ENCODE measurements at regions not wholly inside any gene's neighbourhood (a gene's known extent, or its start where the extent isn't known, plus 50 kb on each side); places are given as distances from the start of the nearest gene placed in this dataset.

DNA sequence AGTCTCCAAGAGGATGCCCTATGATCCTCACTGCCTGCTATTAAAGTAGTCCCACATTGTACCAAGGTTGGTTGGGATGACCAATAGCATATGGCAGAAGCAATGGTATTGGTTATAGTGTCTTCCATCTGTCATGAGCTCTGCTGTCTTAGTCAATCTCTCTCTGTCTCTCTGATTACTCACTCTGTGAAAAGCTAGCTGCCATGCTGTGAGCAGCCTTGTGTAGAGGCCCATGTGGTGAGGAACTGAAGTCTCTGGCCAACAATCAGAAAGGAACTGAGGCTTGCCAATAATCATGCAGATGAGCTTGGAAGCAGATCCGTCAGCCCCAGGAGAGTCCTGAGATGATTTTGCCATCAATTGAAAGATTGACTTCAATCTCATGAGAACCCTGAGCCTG is 60.3 kb upstream of the CFAP161 start:
- Histone ChIP-seq H3K9me3 (ENCODE audit: low read depth, low read length, poor library complexity, severe bottlenecking) (no peaks in the 10 kb centered on the region), H3K27ac (ENCODE audit: low read depth, low read length, poor library complexity, severe bottlenecking) (no peak overlapping the region), H3K4me1 (ENCODE audit: insufficient read depth, low read length, poor library complexity, severe bottlenecking) (no peaks in the 10 kb centered on the region), H3K36me3 (ENCODE audit: insufficient read depth, low read length, poor library complexity, severe bottlenecking) (no peaks in the 10 kb centered on the region), H3K27me3 (replicated peaks; ENCODE audit: insufficient read depth, low read depth, low read length, poor library complexity) (no peaks in the 10 kb centered on the region), H3K4me3 (ENCODE audit: low read depth, low read length, poor library complexity, severe bottlenecking) (no peak overlapping the region)
- BruUV-seq (replicated peaks), result no TSS peak
- intact Hi-C loops (cut with micrococcal nuclease; ENCODE audit: unreplicated experiment), result no loop called here
- ChIA-PET CTCF (interaction anchor here (0.7 kb wide), 1 partner anchor 193 kb away, joined by 3 read pairs; no protein-coding TSS in a partner anchor), POLR2A (ENCODE audit: low non-redundant PET) (no interaction called here)
- TF ChIP-seq, protein P1, sequence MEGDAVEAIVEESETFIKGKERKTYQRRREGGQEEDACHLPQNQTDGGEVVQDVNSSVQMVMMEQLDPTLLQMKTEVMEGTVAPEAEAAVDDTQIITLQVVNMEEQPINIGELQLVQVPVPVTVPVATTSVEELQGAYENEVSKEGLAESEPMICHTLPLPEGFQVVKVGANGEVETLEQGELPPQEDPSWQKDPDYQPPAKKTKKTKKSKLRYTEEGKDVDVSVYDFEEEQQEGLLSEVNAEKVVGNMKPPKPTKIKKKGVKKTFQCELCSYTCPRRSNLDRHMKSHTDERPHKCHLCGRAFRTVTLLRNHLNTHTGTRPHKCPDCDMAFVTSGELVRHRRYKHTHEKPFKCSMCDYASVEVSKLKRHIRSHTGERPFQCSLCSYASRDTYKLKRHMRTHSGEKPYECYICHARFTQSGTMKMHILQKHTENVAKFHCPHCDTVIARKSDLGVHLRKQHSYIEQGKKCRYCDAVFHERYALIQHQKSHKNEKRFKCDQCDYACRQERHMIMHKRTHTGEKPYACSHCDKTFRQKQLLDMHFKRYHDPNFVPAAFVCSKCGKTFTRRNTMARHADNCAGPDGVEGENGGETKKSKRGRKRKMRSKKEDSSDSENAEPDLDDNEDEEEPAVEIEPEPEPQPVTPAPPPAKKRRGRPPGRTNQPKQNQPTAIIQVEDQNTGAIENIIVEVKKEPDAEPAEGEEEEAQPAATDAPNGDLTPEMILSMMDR (conservative IDR thresholded peaks at IDR 0.05; ENCODE audit: low read depth, low read length), result no peak
- no peak for TF ChIP-seq EZH2 (IDR thresholded peaks at IDR 0.05; ENCODE audit: borderline replicate concordance, low read depth, low read length, poor library complexity, severe bottlenecking)
- DNase-seq (ENCODE audit: low spot score), result peak; percentile 18

DNA sequence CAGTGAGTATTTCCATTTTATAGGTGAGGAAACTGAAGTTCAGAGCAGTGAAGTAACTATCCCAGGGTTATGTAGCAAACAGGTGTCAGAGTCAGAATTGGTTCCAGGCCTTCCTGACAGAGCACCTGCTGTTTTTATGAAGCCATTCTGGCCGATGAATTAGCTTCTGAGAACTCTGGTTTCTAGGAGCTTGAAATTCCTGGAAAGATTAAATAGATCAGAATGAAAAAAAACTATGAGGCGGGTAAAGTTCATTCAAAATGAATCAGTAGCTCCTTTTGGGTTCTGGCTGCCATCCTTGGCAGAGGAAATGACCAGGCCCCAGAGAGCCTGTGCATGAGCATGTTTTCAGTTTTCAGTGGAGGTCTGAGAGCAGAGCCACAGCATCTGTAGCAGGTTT is 59.3 kb upstream of the CFAP161 start:
- Histone ChIP-seq H3K36me3 (ENCODE audit: insufficient read depth, low read length, poor library complexity, severe bottlenecking) (no peaks in the 10 kb centered on the region), H3K4me1 (ENCODE audit: insufficient read depth, low read length, poor library complexity, severe bottlenecking) (no peaks in the 10 kb centered on the region), H3K27ac (ENCODE audit: low read depth, low read length, poor library complexity, severe bottlenecking) (no peak overlapping the region), H3K4me3 (ENCODE audit: low read depth, low read length, poor library complexity, severe bottlenecking) (no peak overlapping the region), H3K27me3 (replicated peaks; ENCODE audit: insufficient read depth, low read depth, low read length, poor library complexity) (no peaks in the 10 kb centered on the region), H3K9me3 (ENCODE audit: low read depth, low read length, poor library complexity, severe bottlenecking) (no peaks in the 10 kb centered on the region)
- TF ChIP-seq, protein P1 (conservative IDR thresholded peaks at IDR 0.05; ENCODE audit: low read depth, low read length), result no peak
- TF ChIP-seq EZH2 (IDR thresholded peaks at IDR 0.05; ENCODE audit: borderline replicate concordance, low read depth, low read length, poor library complexity, severe bottlenecking), result no peak
- no TSS peak for BruUV-seq (replicated peaks)
- CTCF ChIA-PET, result interaction anchor here (0.5 kb wide), 1 partner anchor 216 kb away, joined by 4 read pairs; no protein-coding TSS in a partner anchor
- DNase-seq (ENCODE audit: low spot score), result no peak
- POLR2A ChIA-PET (ENCODE audit: low non-redundant PET), result no interaction called here
- intact Hi-C loops (cut with micrococcal nuclease; ENCODE audit: unreplicated experiment), result no loop called here

DNA sequence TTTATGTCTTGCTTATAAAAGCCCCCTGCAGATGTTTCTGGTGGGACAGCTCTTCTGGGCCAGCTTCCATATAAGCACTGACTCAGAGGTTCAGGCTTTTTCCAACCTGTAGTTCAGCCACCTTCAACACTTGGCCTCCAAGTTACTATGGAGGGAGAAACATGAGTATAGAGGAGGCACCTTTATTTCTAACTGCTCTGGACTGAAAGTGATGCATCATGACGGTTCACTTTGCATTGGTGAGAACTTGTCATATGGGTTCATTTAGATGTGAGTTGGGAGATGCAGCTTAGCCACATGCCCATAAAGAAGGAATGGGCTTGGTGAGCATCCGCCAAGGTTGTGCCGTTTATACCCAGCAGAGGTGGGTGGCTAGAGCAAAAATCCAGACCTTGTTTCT is 58.8 kb upstream of the CFAP161 start:
- intact Hi-C loops (cut with micrococcal nuclease; ENCODE audit: unreplicated experiment), result no loop called here
- CTCF ChIA-PET, result no interaction called here
- Histone ChIP-seq H3K4me1 (ENCODE audit: insufficient read depth, low read length, poor library complexity, severe bottlenecking) (no peaks in the 10 kb centered on the region), H3K27ac (ENCODE audit: low read depth, low read length, poor library complexity, severe bottlenecking) (no peak overlapping the region), H3K9me3 (ENCODE audit: low read depth, low read length, poor library complexity, severe bottlenecking) (no peaks in the 10 kb centered on the region), H3K4me3 (ENCODE audit: low read depth, low read length, poor library complexity, severe bottlenecking) (no peak overlapping the region), H3K27me3 (replicated peaks; ENCODE audit: insufficient read depth, low read depth, low read length, poor library complexity) (no peaks in the 10 kb centered on the region), H3K36me3 (ENCODE audit: insufficient read depth, low read length, poor library complexity, severe bottlenecking) (no peaks in the 10 kb centered on the region)
- no TSS peak for BruUV-seq (replicated peaks)
- POLR2A ChIA-PET (ENCODE audit: low non-redundant PET), result no interaction called here
- TF ChIP-seq, protein P1 (conservative IDR thresholded peaks at IDR 0.05; ENCODE audit: low read depth, low read length), result no peak
- TF ChIP-seq EZH2 (IDR thresholded peaks at IDR 0.05; ENCODE audit: borderline replicate concordance, low read depth, low read length, poor library complexity, severe bottlenecking), result no peak
- no peak for DNase-seq (ENCODE audit: low spot score)
